ENCODE measurements at regions not wholly inside any gene's neighbourhood (a gene's known extent, or its start where the extent isn't known, plus 50 kb on each side); places are given as distances from the start of the nearest gene placed in this dataset.
"Not testable (repeated sequence)": the region's sequence is repeated elsewhere in the genome, so short reads cannot be mapped to it uniquely, and the experiment has no call there.

DNA sequence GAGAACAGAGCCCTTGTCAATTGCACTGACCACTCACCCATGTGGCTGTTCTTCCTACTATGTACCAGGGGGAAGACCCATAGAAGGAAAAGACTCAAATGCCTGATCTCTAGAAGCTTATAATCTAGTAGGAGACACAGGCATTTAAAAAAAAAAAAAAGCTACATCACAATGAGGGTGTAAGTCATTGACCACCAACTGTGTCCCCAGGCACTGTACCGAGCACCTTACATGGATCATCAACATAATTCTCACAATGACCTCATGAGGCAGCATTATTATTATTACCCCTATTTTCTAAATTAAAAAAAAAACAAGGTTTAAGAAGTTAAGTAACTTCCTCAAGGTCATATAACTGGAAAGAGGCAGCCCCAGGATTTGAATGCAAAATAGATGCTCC, 247.4 kb downstream of the SHOX2 start:
- DNase-seq = no peak
- Histone ChIP-seq H3K27me3 (no peaks in the 10 kb centered on the region), H3K4me1 (peaks cover 0 to 8% (median 4%) of the 10 kb centered on the region in 3 donors), H3K27ac (no peak overlapping the region), H3K9me3 (no peaks in the 10 kb centered on the region), H3K36me3 (no peaks in the 10 kb centered on the region), H3K4me3 (no peak overlapping the region)
- TF ChIP-seq POLR2A (IDR thresholded peaks at IDR 0.05) = no peak
- TF ChIP-seq, protein P1, sequence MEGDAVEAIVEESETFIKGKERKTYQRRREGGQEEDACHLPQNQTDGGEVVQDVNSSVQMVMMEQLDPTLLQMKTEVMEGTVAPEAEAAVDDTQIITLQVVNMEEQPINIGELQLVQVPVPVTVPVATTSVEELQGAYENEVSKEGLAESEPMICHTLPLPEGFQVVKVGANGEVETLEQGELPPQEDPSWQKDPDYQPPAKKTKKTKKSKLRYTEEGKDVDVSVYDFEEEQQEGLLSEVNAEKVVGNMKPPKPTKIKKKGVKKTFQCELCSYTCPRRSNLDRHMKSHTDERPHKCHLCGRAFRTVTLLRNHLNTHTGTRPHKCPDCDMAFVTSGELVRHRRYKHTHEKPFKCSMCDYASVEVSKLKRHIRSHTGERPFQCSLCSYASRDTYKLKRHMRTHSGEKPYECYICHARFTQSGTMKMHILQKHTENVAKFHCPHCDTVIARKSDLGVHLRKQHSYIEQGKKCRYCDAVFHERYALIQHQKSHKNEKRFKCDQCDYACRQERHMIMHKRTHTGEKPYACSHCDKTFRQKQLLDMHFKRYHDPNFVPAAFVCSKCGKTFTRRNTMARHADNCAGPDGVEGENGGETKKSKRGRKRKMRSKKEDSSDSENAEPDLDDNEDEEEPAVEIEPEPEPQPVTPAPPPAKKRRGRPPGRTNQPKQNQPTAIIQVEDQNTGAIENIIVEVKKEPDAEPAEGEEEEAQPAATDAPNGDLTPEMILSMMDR (IDR thresholded peaks at IDR 0.05) = no peak
- intact Hi-C loops (cut with DNase I) = no loop called here
- WGBS, 2 donors = 57 to 67% methylated on average over 1 of the region's 1 CpG

DNA sequence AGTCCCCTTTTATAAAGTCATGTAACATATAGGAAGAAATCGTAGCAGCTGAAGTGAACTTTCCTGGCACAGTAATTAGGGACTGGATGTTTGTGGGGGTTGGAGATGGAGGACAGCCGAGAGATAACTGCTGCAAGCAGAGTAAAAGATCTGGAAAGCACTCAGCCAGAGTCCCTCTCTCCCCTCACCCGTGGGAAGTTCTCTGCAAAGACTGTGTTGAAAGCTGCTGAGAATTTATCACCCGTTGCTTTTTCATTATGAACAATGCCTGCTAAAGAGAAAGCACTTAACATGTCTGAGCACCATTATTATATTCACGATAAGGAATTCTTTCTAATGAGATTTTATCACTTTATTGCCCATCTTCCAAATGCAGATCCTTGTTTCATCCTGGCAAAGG, 248.8 kb downstream of the SHOX2 start:
- peaks cover 0 to 8% (median 4%) of the 10 kb centered on the region in 3 donors for H3K4me1 ChIP-seq
- H3K27me3 ChIP-seq = no peaks in the 10 kb centered on the region
- H3K4me3 ChIP-seq = no peak overlapping the region
- no peak overlapping the region for H3K27ac ChIP-seq
- H3K36me3 ChIP-seq = no peaks in the 10 kb centered on the region
- TF ChIP-seq, protein P1 (IDR thresholded peaks at IDR 0.05) = no peak
- no peak for TF ChIP-seq POLR2A (IDR thresholded peaks at IDR 0.05)
- intact Hi-C loops (cut with DNase I) = no loop called here
- no peaks in the 10 kb centered on the region for H3K9me3 ChIP-seq
- WGBS, 2 donors = 41 to 55% methylated on average over 5 of the region's 5 CpGs
- no peak for DNase-seq

DNA sequence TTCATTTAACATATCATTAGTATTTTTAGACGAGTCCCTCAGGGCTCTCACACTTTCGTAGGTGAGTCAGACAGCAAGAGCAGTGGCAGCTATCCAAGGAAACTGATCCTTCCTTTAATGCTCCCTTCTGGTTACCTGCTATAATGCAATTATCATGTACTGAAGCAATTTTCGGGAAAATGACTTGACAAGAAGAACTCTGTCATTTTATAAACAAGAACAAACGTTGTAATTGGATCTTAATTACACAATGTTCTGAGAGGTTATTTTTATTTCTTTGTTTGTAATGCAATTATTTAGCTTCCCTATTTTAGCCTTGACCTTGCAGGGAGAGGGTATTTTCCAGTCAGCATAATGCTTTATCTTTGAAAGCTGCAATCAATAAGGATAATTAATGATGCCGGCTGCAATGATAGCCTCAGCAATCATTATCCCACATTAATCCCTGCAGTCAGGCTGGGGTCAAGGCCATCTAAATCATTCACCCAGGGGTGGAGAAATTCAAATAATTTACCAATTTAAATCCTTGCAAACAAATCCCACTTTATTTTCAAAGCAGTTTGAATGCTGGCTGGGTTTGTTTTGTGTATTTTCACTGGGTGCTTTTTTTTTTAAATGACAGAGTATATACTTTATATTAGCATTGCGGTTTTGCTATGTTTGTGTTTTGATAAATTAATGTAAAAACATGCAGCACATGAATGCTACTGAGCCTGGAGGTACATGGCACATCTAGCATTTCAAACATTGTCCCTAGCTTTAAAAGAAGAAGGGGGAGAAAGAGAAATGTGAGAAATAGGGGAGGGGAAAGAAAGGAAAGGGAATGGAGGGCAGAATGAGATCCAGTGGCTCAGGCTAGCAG, 249.9 kb downstream of the SHOX2 start:
- 21 to 25% methylated on average over 6 of the region's 6 CpGs for WGBS, 2 donors
- TF ChIP-seq, protein P1 (IDR thresholded peaks at IDR 0.05) = no peak
- TF ChIP-seq POLR2A (IDR thresholded peaks at IDR 0.05) = no peak
- H3K4me1 ChIP-seq = peaks cover 0 to 8% (median 4%) of the 10 kb centered on the region in 3 donors
- intact Hi-C loops (cut with DNase I) = no loop called here
- DNase-seq = no peak
- no peak overlapping the region for H3K4me3 ChIP-seq
- H3K27me3 ChIP-seq = no peaks in the 10 kb centered on the region
- H3K27ac ChIP-seq = no peak overlapping the region
- H3K9me3 ChIP-seq = no peaks in the 10 kb centered on the region
- H3K36me3 ChIP-seq = no peaks in the 10 kb centered on the region

DNA sequence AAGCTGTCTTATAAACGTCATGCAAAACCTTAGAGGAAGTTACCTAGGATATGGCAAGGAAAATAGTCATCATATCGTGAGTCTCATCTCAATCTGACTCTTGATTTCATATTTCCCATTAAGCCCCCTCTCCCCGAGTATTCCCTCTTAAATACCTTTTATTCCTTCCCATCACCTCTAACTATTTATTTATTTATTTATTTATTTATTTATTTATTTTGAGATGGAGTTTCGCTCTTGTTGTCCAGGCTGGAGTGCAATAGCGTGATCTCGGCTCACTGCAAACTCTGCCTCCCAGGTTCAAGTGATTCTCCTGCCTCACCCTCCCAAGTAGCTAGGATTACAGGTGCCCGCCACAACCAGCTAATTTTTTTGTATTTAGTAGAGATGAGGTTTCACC, 260.4 kb downstream of the SHOX2 start:
- intact Hi-C loops (cut with DNase I) = not testable (repeated sequence)

DNA sequence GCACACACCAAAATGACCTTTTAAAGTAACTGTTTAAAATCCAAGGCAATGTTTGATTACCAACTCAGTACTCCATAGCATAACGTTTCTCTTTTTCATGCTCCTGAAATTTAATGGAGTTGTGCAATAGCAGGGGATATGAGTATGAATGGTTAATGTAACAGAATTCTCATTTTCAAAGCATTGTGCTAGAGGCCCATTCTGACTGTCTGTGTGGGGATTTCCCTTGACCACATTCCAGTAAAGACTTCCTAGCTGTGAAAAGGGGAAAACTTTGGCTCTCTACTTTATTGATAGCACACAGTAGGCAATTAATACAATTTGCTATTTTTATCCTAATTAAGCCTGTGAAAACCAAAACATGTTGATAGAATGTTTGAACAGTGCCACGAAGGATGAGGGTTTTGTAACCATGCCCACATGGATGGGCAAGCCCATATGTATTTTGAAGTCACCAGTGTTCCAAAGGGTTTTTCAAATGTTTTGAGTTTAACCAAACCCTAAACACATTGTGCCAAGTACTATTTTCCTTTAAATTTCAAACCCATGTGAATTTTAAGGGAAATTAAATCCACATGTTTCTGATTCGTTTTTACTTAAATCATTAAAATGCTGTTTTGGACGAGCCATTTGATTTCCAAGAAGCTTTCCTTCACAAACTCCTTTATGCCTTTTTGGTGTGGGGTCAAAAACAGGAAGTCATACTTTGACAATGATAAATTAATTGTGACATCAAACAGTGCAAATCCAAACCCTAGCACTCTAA, 261.2 kb downstream of the SHOX2 start:
- no peak overlapping the region for H3K27ac ChIP-seq
- 34 to 38% methylated on average over 4 of the region's 4 CpGs for WGBS, 2 donors
- no peaks in the 10 kb centered on the region for H3K9me3 ChIP-seq
- TF ChIP-seq, protein P1 (IDR thresholded peaks at IDR 0.05) = no peak
- no peak for TF ChIP-seq POLR2A (IDR thresholded peaks at IDR 0.05)
- H3K4me1 ChIP-seq = no peaks in the 10 kb centered on the region
- H3K4me3 ChIP-seq = no peak overlapping the region
- intact Hi-C loops (cut with DNase I) = no loop called here
- no peaks in the 10 kb centered on the region for H3K36me3 ChIP-seq
- no peak for DNase-seq
- H3K27me3 ChIP-seq = no peaks in the 10 kb centered on the region

More for the DNA sequence above, 260.4 kb downstream of the SHOX2 start:
- DNase-seq, H3K4me1 ChIP-seq, H3K27ac ChIP-seq, H3K9me3 ChIP-seq, H3K4me3 ChIP-seq, H3K36me3 ChIP-seq, H3K27me3 ChIP-seq: not testable (repeated sequence)
- 82 to 86% methylated on average over 7 of the region's 7 CpGs for WGBS, 2 donors
